Breast epithelium (tissue), 3 donors: ENCODE measurements at regions not wholly inside any gene's neighbourhood (a gene's known extent, or its start where the extent isn't known, plus 50 kb on each side); places are given as distances from the start of the nearest gene placed in this dataset.

Experiments used
- CTCF ChIP-seq, 3 donors: fragments of 450-650 bp; IDR thresholded peaks; one replicate each; pipeline ENCODE4 v1.5.1; 2016 to 2017; ENCODE audit warnings: antibody characterized with exemption in 3 of 3, mild to moderate bottlenecking in 3 of 3, moderate library complexity in 3 of 3
- POLR2A ChIP-seq: fragments of 450-650 bp; IDR thresholded peaks from one replicate; pipeline ENCODE4 v1.6.1; 2016; ENCODE audit warnings: antibody characterized with exemption, mild to moderate bottlenecking, moderate library complexity

DNA sequence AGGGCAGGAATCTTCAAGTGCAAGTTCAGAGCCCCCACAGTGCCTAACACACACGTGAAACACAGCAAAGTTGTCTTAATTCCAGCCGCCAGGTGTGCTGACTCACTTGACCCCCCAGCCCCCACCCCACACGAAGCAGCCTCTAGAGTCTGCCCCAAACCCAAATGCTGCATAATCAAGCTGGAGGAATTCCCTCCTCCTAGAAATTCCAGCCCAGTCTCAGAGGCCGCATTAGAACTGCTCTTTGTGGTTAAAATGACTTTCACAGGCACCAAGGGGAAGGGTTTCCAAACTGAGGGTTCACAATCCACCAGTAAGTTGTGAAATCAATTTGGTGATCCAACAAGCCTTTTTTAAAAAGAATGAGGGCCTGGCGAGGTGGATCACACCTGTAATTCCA, 67.0 kb upstream of the PLXNA4 start:
- TF ChIP-seq CTCF (IDR thresholded peaks at IDR 0.05) (no peak), POLR2A (no peak)
